NT2/D1 (cell line): ENCODE measurements at regions not wholly inside any gene's neighbourhood (a gene's known extent, or its start where the extent isn't known, plus 50 kb on each side); places are given as distances from the start of the nearest gene placed in this dataset.

Source experiments
- SUZ12 ChIP-seq: IDR thresholded peaks from 2 replicates; pipeline ENCODE4 v1.6.1; 2011; ENCODE audit not compliant: insufficient read length, insufficient read depth; ENCODE audit errors: extremely low read depth
- YY1 ChIP-seq: IDR thresholded peaks from 2 replicates; pipeline ENCODE4 v1.6.1; 2011; ENCODE audit not compliant: insufficient read length, insufficient read depth
- ZNF274 ChIP-seq: IDR thresholded peaks from 2 replicates; pipeline ENCODE4 v1.6.1; 2011; ENCODE audit warnings: mild to moderate bottlenecking, low read depth, low read length

DNA sequence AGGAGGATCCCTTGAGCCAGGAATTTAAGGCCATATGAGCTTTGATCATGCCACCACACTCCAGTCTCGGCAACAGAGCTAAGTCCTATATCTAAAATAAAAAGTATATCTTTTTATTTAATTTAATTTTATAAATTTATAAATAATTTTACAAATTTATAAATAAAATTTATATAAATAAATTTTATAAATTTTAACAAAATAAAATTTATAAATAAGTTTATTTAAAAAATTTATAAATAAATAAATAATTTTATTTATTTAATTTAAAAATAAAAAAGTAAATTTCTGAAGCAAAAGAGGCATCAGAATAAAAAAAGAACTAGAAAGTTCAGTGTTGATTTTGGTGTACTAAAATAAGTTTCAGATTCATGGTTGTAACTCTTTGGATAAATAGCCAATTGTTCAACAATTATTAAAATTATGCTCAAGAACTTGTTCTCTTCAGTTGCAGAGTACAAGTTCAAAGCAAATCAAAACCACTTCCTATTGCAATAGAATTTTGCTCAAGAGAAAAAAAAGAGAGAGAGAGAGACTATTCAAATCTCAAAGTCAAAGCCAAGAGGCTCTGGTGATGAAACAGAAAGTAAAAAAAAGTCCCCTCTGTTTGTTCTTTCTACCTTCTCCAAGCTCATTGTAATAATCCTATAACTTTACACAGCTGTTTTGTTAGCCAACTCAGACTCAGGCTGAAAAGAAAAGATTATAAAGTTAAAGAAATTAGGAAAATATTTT, 547.5 kb upstream of the ADGRB3 start:
- no peak for TF ChIP-seq YY1
- no peak for TF ChIP-seq ZNF274
- no peak for TF ChIP-seq SUZ12
